Upper lobe of left lung (tissue), 6 donors: ENCODE measurements at regions not wholly inside any gene's neighbourhood (a gene's known extent, or its start where the extent isn't known, plus 50 kb on each side); places are given as distances from the start of the nearest gene placed in this dataset.
"Not testable (repeated sequence)": the region's sequence is repeated elsewhere in the genome, so short reads cannot be mapped to it uniquely, and the experiment has no call there.

Experiments
- ATAC-seq, 2 donors: fragments of 200-7000 bp; cut with Tn5 transposase; one replicate each; pipeline ENCODE4 v1.9.1; 2022; ENCODE audit warnings: mild to moderate bottlenecking in 2 of 2, moderate library complexity in 2 of 2; ENCODE audit not compliant: low FRiP score in 2 of 2
- DNase-seq, 2 donors: peaks; one replicate each; pipeline ENCODE4 v3.0.0-alpha.2; 2019 to 2020
- H3K27ac ChIP-seq, 4 donors: fragments of 200-600 bp; sonication (generic); one replicate each; pipeline ENCODE4 v1.5.1; 2016 to 2019
- H3K27me3 ChIP-seq, 4 donors: fragments of 200-600 bp; sonication (generic); one replicate each; pipeline ENCODE4 v1.5.1; 2017 to 2019
- H3K36me3 ChIP-seq, 4 donors: fragments of 200-600 bp; sonication (generic); one replicate each; pipeline ENCODE4 v1.5.1; 2016 to 2019
- H3K4me1 ChIP-seq, 4 donors: fragments of 200-600 bp; sonication (generic); one replicate each; pipeline ENCODE4 v1.5.1; 2018 to 2019
- H3K4me3 ChIP-seq, 4 donors: fragments of 200-600 bp; sonication (generic); one replicate each; pipeline ENCODE4 v1.5.1; 2017 to 2019; ENCODE audit warnings: mild to moderate bottlenecking in 2 of 4, moderate library complexity in 1 of 4
- H3K9me3 ChIP-seq, 4 donors: fragments of 200-600 bp; sonication (generic); one replicate each; pipeline ENCODE4 v1.5.1; 2018 to 2019
- EP300 ChIP-seq, 4 donors: sonication (generic); formaldehyde crosslinking; IDR thresholded peaks; one replicate each; pipeline ENCODE4 v1.5.1; 2017; ENCODE audit warnings: antibody characterized with exemption in 4 of 4, control low read depth in 2 of 4
- POLR2A ChIP-seq, 4 donors: fragments of 450-650 bp; IDR thresholded peaks; one replicate each; pipeline ENCODE4 v1.5.1; 2016 to 2017; ENCODE audit warnings: antibody characterized with exemption in 4 of 4, mild to moderate bottlenecking in 2 of 4
- POLR2AphosphoS5 ChIP-seq, 2 donors: sonication (generic); formaldehyde crosslinking; IDR thresholded peaks; one replicate each; pipeline ENCODE4 v1.5.1; 2017; ENCODE audit warnings: antibody characterized with exemption in 2 of 2
- WGBS, 2 donors: methylation state at CpG; one replicate each; pipeline ENCODE4 v1.1.5; 2017 to 2018; 5-methylcytosine and 5-hydroxymethylcytosine counted together
- TF ChIP-seq, protein P1 (sequence below), 6 experiments: fragments of 450-650 bp in 4 of 6; fragments of 200-600 bp in 2 of 6; sonication (generic) in 2 of 6; IDR thresholded peaks; one replicate each; pipeline ENCODE4 v1.5.1; 2016 to 2019; ENCODE audit warnings: antibody characterized with exemption in 6 of 6
- donor health status: DM: no; HTN: no; CAD: no; lungs with moderate emphysema.
- donor health status: DM: no; HTN: yes; CAD: no; lungs with severe emphysema.

DNA sequence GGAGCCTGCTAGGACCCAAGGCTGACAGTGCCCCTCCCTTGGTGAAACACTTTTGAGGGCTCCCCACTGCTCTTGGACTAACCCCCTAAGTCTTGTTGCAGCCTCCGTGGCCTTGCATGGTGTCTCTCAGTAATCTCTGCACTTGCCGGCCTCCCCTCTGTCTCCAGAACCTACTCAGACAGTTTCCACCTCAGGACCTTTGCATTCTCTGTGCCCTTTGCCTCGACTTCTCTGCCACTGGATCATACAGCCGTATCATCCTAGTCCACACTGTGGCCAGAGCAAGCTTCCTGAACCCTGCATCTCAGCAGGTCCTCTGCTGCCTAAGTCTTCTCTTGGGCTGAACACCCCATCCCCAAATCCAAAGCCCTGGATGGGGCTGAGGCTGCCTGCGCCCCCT is 152.0 kb upstream of the PTPN1 start:
- ATAC-seq = no peak

DNA sequence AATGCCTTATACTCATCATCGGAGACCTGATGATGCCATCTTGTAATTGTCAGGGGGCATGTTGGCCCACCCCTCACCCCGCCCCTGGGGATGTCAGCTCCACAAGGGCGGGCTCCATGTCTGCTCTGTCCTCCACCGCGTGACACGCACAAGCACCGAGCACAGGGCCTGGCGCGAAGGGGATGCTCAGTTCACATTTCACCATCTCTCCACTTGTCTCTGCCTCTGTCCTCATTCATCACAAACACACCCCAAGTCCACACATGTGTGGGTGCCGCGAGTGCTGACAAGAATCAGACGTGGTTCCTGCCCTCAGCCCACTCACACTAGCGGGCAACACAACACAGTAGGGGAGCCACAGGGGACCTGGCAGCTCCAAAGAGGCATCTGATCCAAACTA is 151.2 kb upstream of the PTPN1 start:
- no peak for ATAC-seq
- no peaks in the 10 kb centered on the region for H3K36me3 ChIP-seq
- no peaks in the 10 kb centered on the region for H3K27me3 ChIP-seq
- DNase-seq = no peak
- 91 to 98% methylated on average over 8 to 13 of the region's 13 CpGs for WGBS, 2 donors
- H3K27ac ChIP-seq = no peak overlapping the region
- no peaks in the 10 kb centered on the region for H3K9me3 ChIP-seq
- H3K4me3 ChIP-seq = no peak overlapping the region
- peaks cover 4 to 16% (median 13%) of the 10 kb centered on the region in 4 donors for H3K4me1 ChIP-seq
- TF ChIP-seq, protein P1, sequence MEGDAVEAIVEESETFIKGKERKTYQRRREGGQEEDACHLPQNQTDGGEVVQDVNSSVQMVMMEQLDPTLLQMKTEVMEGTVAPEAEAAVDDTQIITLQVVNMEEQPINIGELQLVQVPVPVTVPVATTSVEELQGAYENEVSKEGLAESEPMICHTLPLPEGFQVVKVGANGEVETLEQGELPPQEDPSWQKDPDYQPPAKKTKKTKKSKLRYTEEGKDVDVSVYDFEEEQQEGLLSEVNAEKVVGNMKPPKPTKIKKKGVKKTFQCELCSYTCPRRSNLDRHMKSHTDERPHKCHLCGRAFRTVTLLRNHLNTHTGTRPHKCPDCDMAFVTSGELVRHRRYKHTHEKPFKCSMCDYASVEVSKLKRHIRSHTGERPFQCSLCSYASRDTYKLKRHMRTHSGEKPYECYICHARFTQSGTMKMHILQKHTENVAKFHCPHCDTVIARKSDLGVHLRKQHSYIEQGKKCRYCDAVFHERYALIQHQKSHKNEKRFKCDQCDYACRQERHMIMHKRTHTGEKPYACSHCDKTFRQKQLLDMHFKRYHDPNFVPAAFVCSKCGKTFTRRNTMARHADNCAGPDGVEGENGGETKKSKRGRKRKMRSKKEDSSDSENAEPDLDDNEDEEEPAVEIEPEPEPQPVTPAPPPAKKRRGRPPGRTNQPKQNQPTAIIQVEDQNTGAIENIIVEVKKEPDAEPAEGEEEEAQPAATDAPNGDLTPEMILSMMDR (IDR thresholded peaks at IDR 0.05) = no peak
- TF ChIP-seq EP300 (IDR thresholded peaks at IDR 0.05) (no peak), POLR2A (IDR thresholded peaks at IDR 0.05) (no peak), POLR2AphosphoS5 (IDR thresholded peaks at IDR 0.05) (no peak)

More for the DNA sequence above, 152.0 kb upstream of the PTPN1 start:
- Histone ChIP-seq H3K9me3 (no peaks in the 10 kb centered on the region), H3K4me3 (no peak overlapping the region), H3K27ac (no peak overlapping the region), H3K27me3 (no peaks in the 10 kb centered on the region), H3K4me1 (peaks cover 4 to 16% (median 13%) of the 10 kb centered on the region in 4 donors), H3K36me3 (no peaks in the 10 kb centered on the region)
- WGBS, 2 donors = 93 to 95% methylated on average over 5 of the region's 5 CpGs
- no peak for TF ChIP-seq POLR2AphosphoS5 (IDR thresholded peaks at IDR 0.05)
- TF ChIP-seq, protein P1 (IDR thresholded peaks at IDR 0.05) = no peak
- no peak for TF ChIP-seq POLR2A (IDR thresholded peaks at IDR 0.05)
- TF ChIP-seq EP300 (IDR thresholded peaks at IDR 0.05) = no peak
- no peak for DNase-seq

GRCh38 chr20:50359607-50360217 is 150.5 kb upstream of the PTPN1 start:
- no peak for ATAC-seq

GRCh38 chr20:50360218-50360672 is 149.9 kb upstream of the PTPN1 start:
- Histone ChIP-seq H3K4me1 (peaks cover 4 to 16% (median 13%) of the 10 kb centered on the region in 4 donors), H3K27me3 (no peaks in the 10 kb centered on the region), H3K36me3 (no peaks in the 10 kb centered on the region), H3K9me3 (no peaks in the 10 kb centered on the region), H3K27ac (peak overlapping the region in 2 of 4 donors; percentile 1 to 56), H3K4me3 (no peak overlapping the region)
- peak in 1 of 2 donors; percentile 83 for DNase-seq
- TF ChIP-seq EP300 (IDR thresholded peaks at IDR 0.05) (peak in 1 of 4 donors; percentile 23), POLR2AphosphoS5 (IDR thresholded peaks at IDR 0.05) (peak in 1 of 2 donors; percentile 42), POLR2A (IDR thresholded peaks at IDR 0.05) (no peak)
- TF ChIP-seq, protein P1 (IDR thresholded peaks at IDR 0.05) = no peak
- 79% methylated on average over 8 of the region's 8 CpGs; no CpG with 5 or more reads in 1 of the 2 donors for WGBS, 2 donors
- peak; percentile 25 to 57 for ATAC-seq

More at GRCh38 chr20:50359607-50360217, 150.5 kb upstream of the PTPN1 start:
- H3K9me3 ChIP-seq = no peaks in the 10 kb centered on the region
- no peaks in the 10 kb centered on the region for H3K27me3 ChIP-seq
- H3K4me3 ChIP-seq = no peak overlapping the region
- peak overlapping the region in 2 of 4 donors; percentile 1 to 56 for H3K27ac ChIP-seq
- H3K4me1 ChIP-seq = peaks cover 4 to 16% (median 13%) of the 10 kb centered on the region in 4 donors
- DNase-seq = no peak
- H3K36me3 ChIP-seq = no peaks in the 10 kb centered on the region
- WGBS, 2 donors = 72 to 75% methylated on average over 8 of the region's 8 CpGs
- TF ChIP-seq, protein P1 (IDR thresholded peaks at IDR 0.05) = no peak
- no peak for TF ChIP-seq EP300 (IDR thresholded peaks at IDR 0.05)
- TF ChIP-seq POLR2A (IDR thresholded peaks at IDR 0.05) = no peak
- TF ChIP-seq POLR2AphosphoS5 (IDR thresholded peaks at IDR 0.05) = no peak

GRCh38 chr20:50360921-50361320 is 149.3 kb upstream of the PTPN1 start:
- no peak for DNase-seq

DNA sequence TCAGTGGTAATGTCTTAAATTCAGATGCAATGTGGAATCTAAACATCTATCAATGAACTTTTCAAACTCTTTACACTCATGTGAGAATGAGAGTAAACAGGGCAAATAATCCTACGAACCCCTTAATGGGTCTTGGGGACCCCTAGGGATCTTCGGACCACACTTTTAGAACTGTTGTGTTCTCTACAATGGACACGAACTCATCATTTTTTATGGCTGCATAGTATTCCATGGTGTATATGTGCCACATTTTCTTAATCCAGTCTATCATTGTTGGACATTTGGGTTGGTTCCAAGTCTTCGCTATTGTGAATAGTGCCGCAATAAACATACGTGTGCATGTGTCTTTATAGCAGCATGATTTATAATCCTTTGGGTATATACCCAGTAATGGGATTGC is 148.0 kb upstream of the PTPN1 start:
- H3K4me1 ChIP-seq = peaks cover 10 to 21% (median 18%) of the 10 kb centered on the region in 4 donors
- not testable (repeated sequence) for H3K4me3 ChIP-seq, H3K9me3 ChIP-seq, H3K36me3 ChIP-seq, ATAC-seq, H3K27ac ChIP-seq, H3K27me3 ChIP-seq, DNase-seq
- WGBS, 2 donors = 89 to 92% methylated on average over 6 of the region's 6 CpGs

More at GRCh38 chr20:50360921-50361320, 149.3 kb upstream of the PTPN1 start:
- no peaks in the 10 kb centered on the region for H3K27me3 ChIP-seq
- TF ChIP-seq EP300 (IDR thresholded peaks at IDR 0.05) = no peak
- TF ChIP-seq, protein P1 (IDR thresholded peaks at IDR 0.05) = no peak
- H3K9me3 ChIP-seq = no peaks in the 10 kb centered on the region
- WGBS, 2 donors = 60 to 65% methylated on average over 6 to 8 of the region's 8 CpGs
- H3K4me1 ChIP-seq = peaks cover 4 to 16% (median 13%) of the 10 kb centered on the region in 4 donors
- no peak for ATAC-seq
- H3K4me3 ChIP-seq = no peak overlapping the region
- H3K36me3 ChIP-seq = no peaks in the 10 kb centered on the region
- H3K27ac ChIP-seq = peak overlapping the region in 1 of 4 donors; percentile 1
